Stimulated activated CD4-positive, alpha-beta T cell treated with anti-CD3 and anti-CD28 coated beads, Interleukin-4, amount 100 ng/mL, for 24 hours (primary cell): ENCODE measurements at regions not wholly inside any gene's neighbourhood (a gene's known extent, or its start where the extent isn't known, plus 50 kb on each side); places are given as distances from the start of the nearest gene placed in this dataset.

Source experiments
- DNase-seq: peaks from one replicate; pipeline ENCODE4 v3.0.0-alpha.2; 2020

DNA sequence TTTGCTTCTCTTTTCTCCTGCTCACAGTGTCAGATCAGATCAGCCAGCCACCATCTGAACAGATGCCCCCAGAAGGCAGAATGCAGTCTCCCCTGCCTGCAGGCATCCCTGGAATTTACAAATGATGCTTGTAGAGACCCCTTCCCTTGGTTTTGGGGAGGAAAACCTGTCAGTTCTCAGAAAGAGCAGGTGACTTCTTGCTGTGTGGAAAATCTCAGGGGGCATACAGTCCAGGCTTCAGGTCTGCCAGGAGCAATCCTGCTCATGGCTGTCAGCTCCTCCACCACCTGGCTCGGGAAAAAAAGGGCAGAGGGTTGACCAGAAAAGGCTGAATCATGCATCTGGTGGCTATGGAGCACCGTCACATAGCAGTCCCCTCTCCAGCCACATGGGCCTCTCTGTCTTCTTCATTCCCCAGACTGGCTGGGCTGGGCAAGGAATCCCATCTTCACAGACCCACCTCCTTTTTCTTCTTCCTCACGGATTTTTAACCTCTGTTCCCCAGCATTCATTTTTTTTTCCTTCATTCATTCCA is 107.0 kb downstream of the KCNF1 start:
- no peak for DNase-seq

DNA sequence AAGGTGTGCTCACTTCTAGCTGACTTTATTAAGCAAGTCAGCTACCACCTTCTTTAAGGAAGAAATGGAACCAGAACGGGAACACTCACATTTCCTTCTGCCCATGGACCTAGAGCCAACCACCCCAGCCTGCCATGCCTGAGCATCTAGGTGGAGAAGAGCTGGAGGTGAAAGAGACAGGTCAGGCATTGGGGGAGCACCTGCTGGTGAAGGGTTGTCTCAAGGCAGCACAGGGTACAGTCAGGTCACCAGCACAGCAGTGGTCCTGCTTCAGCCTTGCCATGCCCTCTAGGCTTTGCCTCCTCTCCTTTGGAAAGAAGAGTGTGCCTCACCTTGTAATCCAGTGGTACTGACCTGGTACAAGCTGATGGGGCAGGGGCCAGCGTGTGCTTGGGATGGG is 107.9 kb downstream of the KCNF1 start:
- no peak for DNase-seq

DNA sequence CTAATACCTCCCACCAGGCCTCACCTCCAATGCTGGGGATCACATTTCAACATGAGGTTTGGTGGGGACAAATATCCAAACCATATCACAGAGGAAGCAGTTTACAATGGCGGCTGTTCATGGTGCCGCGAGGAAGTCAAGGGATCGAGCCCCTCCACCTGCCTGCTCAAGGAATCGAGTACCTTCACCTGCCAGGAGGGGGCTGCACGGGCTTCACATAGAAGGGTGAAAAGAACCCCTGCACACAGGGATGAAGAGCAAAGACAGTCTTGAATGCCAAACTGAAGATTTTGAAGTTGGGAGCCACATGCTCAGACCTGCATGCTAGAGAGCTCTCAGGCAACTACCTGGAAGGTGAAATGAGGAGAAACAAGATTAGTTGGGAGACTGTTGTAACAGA is 110.3 kb downstream of the KCNF1 start:
- DNase-seq, result no peak

DNA sequence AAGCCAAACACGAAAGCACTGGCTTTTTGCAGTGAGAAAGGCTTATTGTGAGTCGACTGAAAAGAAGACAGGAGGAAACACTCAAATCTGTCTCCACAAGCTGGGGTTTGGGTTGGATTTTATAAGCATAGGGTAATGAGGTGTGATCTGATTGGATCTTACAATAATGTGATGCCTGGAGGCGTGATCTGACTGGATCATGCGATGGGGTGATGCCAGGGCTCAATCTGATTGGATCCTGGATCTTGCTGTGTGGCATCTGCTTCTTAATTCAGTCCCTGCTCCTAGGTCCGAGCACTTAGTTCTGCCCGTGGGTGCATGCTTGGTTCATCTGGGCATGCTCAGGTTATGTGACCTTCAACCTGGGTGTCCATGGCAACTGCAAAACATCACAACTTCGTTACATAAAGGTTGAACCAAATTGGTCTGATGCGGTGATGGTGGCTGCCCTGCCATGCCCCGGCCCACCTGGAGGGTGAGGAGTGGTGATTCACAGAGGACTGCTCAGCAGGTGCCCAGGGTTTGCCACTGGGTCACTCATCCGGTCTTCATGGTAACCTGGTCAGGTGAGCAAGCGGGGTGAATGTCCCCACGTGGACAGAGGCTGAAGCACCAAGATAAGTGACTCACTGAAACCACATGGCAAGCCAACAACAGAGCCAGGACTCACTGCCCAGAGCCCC is 111.0 kb downstream of the KCNF1 start:
- DNase-seq, result no peak

DNA sequence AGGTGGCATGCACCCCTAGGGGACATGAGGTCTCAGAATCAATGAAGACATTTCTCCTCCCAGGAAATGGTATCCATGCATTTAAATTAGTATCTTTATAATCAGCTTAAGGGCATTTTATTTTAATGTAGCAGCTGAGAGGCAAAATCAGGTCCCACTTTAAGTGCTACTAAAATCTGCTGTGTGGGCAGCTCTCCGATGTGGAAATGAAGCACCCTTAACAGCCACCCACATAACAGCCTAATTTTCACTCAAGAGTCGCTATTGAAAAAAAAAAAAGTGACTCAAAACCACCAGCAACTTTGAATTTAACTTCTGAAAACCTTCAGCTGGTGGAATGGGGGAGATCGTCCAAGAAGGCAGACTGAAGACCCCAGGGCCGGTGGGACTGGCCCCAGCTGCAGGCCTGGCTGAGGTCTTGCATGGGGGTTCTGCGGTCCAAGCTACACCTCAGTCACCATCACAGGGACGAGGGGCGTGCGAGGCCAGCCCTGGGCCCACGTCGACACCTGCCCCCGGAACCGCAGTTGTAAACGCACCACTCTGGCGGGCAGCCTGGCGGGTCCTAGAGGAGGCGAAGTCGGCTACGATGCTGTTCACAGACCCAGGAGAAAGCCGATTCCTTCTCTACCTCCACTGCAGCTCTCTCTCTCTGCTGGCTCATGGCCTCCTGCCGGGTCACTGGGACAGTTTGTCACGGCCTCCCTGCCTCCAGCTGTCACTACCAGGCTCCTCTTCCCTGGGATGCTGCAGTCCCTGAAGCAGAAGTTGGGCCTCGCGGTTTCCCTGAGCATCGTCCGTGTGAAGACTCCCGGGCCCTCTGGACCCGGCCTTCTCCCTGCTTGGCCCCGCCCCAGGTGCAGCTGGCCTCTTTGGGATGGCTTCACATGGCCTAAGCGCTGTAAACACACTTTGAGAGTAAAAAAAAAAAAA is 111.9 kb downstream of the KCNF1 start:
- no peak for DNase-seq

DNA sequence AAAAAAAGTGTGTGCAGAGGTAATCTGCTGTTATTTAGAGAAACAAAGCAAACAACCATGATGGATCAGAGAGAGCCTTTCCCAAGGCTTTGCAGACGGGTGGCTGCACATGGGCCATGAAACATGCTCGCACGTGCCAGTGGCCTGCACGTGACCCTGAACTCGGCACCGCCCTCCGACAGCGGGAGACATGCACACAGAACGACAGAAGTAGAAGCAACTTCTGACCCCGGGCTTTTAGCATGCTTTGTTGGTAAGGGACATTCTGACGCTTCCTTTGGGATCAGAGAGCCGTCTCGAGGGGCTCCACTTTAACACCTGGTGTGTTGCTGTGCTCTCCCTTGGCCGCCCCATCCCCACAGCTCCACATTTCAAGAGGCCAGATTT is 112.5 kb downstream of the KCNF1 start:
- DNase-seq, result no peak

DNA sequence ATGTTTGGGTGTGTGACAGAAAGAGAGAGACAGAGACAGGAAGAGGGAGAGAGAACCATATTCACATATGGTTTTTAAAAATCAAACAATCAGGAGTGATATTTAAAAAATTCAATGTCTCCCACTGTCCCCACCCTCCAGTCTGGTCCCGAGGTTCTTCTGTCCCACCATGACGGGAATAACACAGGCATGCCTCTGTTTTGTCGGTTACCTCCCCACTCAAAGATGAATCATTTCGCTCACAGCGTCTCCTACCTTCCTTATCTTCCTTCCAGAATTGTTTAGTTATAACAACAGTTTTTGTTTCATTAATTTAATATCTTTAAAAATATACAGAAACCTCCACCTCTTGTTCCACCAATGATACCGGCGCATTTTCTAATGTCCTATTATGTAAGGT is 113.0 kb downstream of the KCNF1 start:
- DNase-seq, result no peak

DNA sequence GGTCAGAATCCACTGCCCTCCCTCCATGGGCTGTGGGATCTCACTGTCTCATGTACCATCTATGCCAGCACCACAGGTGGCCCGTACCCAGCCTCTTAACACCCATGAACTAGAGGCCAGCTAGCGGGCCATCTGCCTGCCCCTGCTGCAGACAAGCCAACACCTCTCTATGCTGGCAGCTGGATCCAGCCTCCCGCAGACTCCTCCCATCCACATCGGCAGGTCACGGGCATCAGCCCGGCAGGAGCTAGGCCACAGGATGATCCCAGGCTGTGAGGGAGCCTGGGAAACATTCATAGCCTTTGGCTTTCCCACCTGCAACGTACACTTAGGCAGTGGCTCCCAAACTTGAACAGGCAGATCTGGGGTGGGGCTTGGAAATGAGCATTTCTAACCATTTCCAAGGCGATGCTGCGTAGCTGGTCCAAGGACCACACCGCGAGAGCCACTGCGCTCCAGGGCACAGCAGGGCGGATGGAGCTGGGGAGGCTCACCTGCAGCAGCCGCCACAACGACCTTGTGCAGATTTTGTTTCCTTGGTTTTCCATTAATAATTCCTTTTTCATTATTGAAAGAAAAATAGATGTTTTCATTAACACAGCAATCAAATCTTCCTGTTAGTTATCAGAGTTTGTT is 114.7 kb downstream of the KCNF1 start:
- DNase-seq, result no peak

DNA sequence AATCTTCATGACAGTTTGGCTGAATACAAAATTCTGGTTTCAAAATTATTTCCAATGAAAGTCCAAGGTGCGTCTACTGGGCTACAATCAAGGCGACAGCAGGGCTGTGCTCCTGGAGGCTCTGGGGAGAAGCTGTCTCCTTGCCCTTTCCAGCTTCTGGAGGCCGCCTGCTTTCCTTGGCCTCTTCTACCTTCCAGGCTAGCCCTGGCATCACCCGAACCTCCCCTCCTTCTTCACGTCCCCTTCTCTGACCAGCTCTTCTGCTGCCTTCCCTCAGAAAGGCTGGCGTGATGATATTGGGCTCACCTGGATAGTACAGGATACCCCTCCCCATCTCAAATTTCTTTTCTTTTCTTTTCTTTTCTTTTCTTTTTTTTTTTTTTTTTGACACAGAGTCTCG is 115.5 kb downstream of the KCNF1 start:
- DNase-seq, result no peak

DNA sequence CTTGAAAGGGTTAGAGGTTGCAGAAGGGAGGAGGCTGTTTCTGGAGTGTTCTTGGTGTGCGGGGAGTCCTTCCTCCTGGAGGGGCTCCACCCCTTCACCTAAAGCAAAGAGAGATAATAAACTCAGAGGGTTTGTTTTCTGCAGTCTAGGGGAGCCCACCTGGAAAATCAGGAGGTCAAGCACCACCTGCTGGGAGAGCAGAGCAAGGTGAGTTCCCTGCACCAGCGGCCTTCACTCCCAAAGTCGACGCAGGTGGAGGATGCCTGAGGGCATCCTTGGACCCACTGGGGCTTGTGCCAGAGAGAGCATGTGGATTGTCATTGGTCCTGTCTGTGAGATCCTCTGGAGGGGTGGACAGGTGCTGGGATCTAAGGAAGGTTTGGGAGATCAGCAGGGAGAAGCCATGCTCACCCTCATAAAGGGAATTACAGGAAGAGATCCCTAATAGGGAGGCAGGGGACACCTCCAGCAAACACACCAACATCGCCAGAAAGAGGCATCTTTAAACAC is 116.7 kb downstream of the KCNF1 start:
- no peak for DNase-seq

DNA sequence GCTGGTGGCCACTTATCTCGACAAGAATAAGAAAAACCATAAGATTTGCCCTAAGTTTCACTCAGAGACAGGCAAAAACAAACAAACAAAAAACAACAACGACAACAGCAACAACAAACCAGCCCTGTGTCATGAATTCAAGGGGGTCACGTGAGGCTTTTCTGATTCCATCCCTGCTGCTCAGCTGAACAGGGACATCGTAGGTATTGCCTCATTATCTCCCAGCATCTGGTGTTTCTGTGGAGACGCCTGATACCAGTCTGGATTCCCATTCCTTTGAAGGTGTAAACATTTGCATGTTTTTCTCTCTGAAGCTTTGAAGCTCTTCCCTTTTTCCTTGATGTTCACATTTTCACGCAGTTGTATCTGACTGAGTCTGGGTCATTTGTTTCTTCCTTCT is 117.4 kb downstream of the KCNF1 start:
- DNase-seq, result no peak

DNA sequence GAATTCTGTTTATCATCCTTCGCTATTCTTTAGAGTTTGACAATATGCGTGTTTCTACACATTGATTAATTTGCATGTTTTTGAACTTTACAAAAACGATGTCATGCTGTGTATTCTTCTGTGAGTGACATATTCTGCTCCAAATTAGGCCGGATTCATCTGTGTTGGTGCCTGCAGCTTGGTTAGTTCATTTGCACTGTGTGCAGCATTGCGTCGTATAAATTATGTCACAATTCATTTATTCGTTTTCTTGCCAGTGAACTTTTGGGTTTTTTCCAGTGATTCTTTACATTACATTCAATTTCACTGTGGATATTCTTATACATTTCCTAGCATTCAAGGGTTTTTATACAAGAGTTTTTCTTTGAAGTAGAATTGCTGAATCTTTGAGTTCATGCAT is 118.3 kb downstream of the KCNF1 start:
- DNase-seq, result no peak

DNA sequence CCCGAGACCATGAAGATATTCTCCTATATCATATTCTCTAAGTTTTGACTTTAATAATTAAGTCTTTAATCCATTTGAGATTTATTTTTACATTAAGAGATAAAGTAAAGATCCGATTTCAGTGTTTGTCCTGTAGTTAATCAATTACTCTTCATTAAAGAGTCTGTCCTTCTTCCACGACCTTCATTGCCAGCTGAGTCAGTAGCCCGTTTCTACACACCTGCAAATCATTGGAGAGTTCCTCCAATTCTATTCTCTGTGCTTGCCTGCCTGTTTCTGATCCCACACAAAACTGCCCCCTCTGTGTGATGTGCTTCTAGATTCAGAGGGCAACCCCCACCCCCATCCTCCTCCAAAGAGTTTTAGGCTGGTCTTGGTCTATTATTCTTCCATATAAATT is 119.2 kb downstream of the KCNF1 start:
- DNase-seq, result no peak

DNA sequence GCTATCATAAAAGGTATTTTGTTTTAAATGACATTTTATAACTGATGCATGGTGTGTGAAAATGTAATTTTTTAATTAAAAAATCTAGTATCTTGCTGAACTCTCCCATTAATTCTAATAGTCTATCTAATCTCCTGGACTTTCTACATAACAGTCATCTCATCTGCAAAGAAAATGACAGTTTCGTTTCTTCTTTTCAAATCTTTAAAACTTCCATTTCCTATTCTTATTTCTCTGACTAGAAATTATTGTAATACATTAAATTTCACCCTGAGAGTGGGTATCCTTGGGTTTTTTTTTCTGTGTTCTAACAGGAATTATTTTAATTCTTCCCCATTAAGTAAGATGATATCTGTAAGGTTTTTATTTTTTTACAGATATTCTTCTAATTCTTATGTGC is 120.1 kb downstream of the KCNF1 start:
- no peak for DNase-seq

DNA sequence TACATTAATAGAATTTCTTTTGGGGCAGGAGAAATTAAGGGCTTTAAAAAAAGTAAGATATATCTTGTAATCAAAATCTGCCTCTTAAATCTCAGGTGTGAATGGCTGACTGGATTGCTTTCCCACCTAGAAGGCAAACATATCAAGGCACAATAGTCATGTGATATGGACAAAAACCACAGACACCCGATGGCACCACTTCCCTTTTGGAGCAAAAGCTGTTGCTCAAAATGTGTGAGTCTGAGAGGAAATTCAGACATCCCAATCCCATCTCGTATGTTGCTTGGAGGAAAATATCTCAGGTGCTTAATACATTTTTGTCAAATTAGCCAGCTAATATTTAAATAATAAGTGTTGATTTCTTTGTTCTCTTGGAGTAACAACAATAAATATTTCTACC is 120.7 kb downstream of the KCNF1 start:
- no peak for DNase-seq

DNA sequence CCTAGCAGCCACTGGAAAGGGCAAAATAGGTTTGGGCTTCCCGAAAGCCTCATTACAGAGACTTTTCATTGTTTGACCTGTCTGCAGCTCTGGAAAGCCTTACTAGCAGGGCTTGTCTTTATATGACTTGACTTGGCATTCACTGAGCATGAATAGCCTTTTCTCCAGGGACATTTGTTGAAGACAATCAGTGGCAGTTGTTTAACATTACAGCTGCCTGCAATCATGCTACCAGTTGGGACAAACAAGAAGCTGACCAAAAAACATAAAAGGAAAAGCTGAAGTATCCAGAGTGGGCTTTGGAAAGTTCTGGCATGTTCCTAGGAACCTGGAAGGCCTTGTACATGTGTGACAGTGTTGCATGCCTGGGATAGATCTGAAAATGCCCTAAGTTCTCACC is 121.4 kb downstream of the KCNF1 start:
- DNase-seq, result no peak

DNA sequence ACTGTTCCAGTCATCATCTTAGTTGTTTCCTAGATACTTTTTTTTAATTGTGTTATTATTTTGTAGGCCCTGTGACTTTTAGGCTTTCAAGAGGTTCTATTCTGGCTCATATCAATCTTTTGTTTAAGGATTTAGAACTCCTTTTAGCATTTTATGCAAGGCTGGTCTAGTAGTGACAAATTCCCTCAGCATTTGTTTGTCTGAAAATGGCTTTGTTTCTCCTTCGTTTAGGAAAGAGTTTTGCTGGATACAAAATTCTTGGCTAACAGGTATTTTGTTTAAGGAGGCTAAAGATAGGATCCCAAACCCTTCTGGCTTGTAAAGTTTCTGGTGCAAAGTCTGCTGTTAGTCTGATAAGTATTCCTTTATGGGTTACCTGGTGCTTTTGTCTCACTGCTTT is 116.6 kb upstream of the SLC66A3 start:
- no peak for DNase-seq

DNA sequence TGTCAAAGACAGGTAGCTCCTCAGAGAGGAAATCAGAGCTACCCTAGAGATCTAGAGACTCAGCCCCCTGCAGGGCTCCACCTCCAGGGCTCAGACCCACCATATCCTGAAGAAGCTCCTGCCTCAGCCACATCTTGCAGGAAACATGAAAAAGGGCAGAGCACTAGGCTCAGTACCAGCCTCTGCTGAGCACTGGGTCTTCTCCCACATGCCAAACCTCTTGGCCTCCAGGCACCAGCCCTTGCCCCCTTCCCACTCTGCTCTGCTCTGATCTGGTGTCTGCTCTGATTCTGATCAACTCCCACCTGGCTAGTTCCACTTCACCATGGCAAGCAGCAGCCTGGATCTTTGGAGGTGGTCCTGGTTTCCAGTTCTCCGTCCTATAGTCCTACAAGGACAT is 114.3 kb upstream of the SLC66A3 start:
- no peak for DNase-seq

DNA sequence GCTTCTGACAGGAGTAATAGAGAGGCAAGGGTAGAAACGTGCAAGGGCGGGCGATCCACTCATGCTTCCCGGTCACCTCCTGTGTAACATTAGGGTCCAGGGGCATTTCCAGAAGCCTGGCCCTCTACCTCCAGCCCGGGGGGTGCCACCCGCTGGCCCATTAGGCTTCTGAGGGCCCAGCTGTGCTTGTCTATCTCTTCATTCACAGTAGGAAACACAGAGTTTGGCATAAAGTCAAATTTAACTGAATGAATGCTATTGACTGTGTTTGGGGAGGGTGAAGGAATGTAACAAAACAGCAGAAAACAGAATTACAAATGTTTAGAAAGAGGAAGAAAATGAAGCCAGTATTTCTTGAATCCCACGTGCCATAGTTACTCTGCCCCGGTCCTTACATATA is 112.4 kb upstream of the SLC66A3 start:
- DNase-seq, result no peak

DNA sequence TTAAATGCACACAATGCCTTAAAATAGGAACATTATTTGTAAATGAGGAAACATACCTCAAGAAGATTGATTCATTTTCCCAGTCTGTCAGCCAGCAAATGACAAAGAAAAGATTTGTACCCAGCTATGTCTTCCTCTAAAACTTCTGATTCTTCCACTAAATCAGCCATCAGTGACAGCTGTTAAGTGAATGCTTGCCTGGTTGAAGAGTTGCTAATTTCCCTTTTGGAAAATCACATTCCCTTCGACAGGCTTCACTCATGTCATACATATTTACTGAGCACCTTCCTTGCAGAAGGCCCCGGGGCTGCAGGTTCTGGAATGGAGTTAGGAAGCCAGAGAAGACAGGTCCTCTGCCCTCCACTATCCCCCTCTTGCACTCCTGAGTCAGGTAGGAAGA is 112.0 kb upstream of the SLC66A3 start:
- DNase-seq, result no peak

DNA sequence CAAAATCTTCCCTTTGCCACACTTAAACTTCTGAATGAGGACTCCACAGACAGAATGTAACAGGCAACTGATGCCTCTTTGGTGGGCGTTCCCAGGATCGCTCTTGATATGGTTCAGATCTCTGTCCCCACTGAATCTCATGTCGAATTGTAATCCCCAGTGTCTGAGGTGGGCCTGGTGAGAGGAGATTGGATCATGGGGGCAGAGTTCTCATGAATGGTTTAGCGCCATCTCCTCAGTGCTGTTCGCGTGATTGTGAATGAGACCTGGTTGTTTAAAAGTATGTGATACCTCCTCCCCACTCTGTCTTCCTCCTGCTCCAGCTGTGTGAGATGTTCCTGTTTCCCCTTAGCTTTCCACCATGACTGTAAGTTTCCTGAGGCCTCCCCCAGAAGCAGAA is 111.1 kb upstream of the SLC66A3 start:
- no peak for DNase-seq

DNA sequence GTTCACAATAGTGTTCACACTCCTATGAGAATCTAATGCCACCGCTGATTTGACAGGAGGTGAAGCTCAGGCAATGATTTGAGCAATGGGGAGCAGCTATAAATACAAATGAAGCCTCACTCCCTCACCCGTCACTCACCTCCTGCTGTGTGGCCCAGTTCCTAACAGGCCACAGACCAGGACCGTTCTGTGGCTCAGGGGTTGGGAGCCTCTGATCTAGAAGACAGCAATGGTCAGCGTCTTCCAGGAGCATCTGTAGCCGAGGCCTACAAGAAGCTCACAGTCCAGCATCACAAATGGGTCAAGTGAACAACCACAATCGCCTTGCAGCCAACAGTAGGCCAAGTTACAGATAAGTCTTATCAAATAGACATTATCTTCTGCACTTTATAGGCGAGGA is 110.0 kb upstream of the SLC66A3 start:
- no peak for DNase-seq

DNA sequence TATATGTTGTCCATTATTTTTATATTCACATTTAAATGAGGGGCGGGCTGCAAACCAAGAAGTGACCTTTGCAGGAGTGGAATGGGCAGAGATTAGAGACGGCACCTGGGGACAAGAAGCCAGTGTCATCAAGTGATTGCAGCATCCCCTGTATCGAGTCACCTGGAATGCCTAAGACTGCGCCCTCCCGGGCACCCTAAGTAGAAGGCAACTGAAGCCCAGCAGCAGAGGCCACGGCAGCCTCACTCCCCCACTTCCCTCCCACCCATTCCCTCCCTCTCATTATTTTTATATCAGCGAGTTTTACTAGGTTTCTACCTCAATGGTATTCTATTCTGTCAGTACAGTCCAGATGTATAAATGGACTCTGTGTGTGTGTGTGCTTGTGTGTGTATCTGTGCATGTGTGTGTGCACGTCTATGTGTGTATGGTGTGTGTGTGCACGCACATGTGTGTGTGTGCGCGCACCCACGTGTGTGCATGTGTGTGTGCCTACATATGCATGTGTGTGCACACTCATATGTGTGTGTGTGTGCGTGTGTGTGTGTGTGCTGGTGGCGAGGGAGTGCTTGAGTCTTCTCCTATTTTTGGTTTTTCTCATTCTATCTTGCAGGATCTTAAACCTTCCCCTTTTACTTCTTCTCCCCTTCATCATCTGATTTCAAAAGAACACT is 106.8 kb upstream of the SLC66A3 start:
- DNase-seq, result no peak
